CD14-positive monocyte (primary cell): ENCODE measurements at regions not wholly inside any gene's neighbourhood (a gene's known extent, or its start where the extent isn't known, plus 50 kb on each side); places are given as distances from the start of the nearest gene placed in this dataset.
A peak's percentile ranks its signal among the peaks of the same experiment; 100 is the strongest.
"Not testable (repeated sequence)": the region's sequence is repeated elsewhere in the genome, so short reads cannot be mapped to it uniquely, and the experiment has no call there.

ENCODE experiments used
- DNase-seq, 3 donors: peaks; one replicate each; pipeline ENCODE4 v3.0.0-alpha.2; 2011 to 2022
- H2AFZ ChIP-seq: 2 replicates; pipeline ENCODE4 v1.6.0; 2012; ENCODE audit warnings: mild to moderate bottlenecking, low read depth, low read length, inconsistent platforms; ENCODE audit not compliant: insufficient read depth, poor library complexity, severe bottlenecking
- H3K27ac ChIP-seq, 2 donors: 1 replicate in 1 of 2; 2 replicates in 1 of 2; pipeline ENCODE4 v1.5.1; 2012 to 2013; ENCODE audit warnings: low read length in 2 of 2, control low read depth in 1 of 2, inconsistent platforms in 1 of 2, low read depth in 1 of 2, mild to moderate bottlenecking in 1 of 2
- H3K27me3 ChIP-seq, 2 donors: one replicate each; pipeline versions ENCODE4 v1.6.0 to v1.6.1; 2011 to 2013; ENCODE audit warnings: low read length in 2 of 2; ENCODE audit not compliant: control insufficient read depth in 2 of 2, insufficient read depth in 2 of 2
- H3K36me3 ChIP-seq, 2 donors: replicated peaks in 1 of 2; 1 replicate in 1 of 2; 2 replicates in 1 of 2; pipeline versions ENCODE4 v1.5.1 to v1.6.1; 2012 to 2013; ENCODE audit warnings: low read length in 2 of 2, control low read depth in 1 of 2, inconsistent platforms in 1 of 2, mild to moderate bottlenecking in 1 of 2; ENCODE audit not compliant: insufficient read depth in 2 of 2, control insufficient read depth in 1 of 2
- H3K4me1 ChIP-seq, 2 donors: 1 replicate in 1 of 2; 2 replicates in 1 of 2; pipeline versions ENCODE4 v1.5.1 to v1.6.1; 2012 to 2013; ENCODE audit warnings: low read length in 2 of 2, control low read depth in 1 of 2, inconsistent platforms in 1 of 2, mild to moderate bottlenecking in 1 of 2, moderate library complexity in 1 of 2; ENCODE audit not compliant: insufficient read depth in 2 of 2, control insufficient read depth in 1 of 2
- H3K4me2 ChIP-seq: replicated peaks from 2 replicates; pipeline ENCODE3; 2012; ENCODE audit warnings: low read length, moderate library complexity, mild to moderate bottlenecking; ENCODE audit not compliant: poor library complexity, severe bottlenecking; ENCODE audit errors: extremely low read depth
- H3K4me3 ChIP-seq, 3 experiments: fragments of 200-600 bp in 1 of 3; sonication (generic) in 1 of 3; replicated peaks in 1 of 3; 1 replicate in 2 of 3; 2 replicates in 1 of 3; pipeline ENCODE4 v1.5.1; 2011 to 2013; ENCODE audit warnings: low read length in 3 of 3, mild to moderate bottlenecking in 3 of 3, control low read depth in 2 of 3, low read depth in 2 of 3, inconsistent platforms in 1 of 3, moderate library complexity in 1 of 3
- H3K79me2 ChIP-seq: 2 replicates; pipeline ENCODE4 v1.6.0; 2012; ENCODE audit warnings: mild to moderate bottlenecking, control low read depth, inconsistent platforms, low read length, moderate library complexity; ENCODE audit not compliant: insufficient read depth
- H3K9ac ChIP-seq: 2 replicates; pipeline ENCODE4 v1.6.0; 2017; ENCODE audit warnings: low read length, mild to moderate bottlenecking; ENCODE audit not compliant: insufficient read depth, poor library complexity, severe bottlenecking
- H3K9me3 ChIP-seq, 2 donors: replicated peaks in 1 of 2; 1 replicate in 1 of 2; 2 replicates in 1 of 2; pipeline versions ENCODE4 v1.5.1 to v1.6.1; 2012 to 2013; ENCODE audit warnings: low read length in 2 of 2, control low read depth in 1 of 2; ENCODE audit not compliant: control insufficient read depth in 1 of 2, insufficient read depth in 1 of 2
- H4K20me1 ChIP-seq: 2 replicates; pipeline ENCODE4 v1.6.0; 2012; ENCODE audit warnings: mild to moderate bottlenecking, low read length, control low read depth, moderate library complexity; ENCODE audit not compliant: insufficient read depth
- H3K27ac Mint-ChIP-seq, 7 donors: one replicate each; pipeline ENCODE4 v1.8.0; 2020; ENCODE audit warnings: mild to moderate bottlenecking in 7 of 7, mixed read lengths in 7 of 7, moderate library complexity in 6 of 7, inconsistent platforms in 2 of 7
- H3K27me3 Mint-ChIP-seq, 3 donors: one replicate each; pipeline ENCODE4 v1.8.0; 2021 to 2022; ENCODE audit warnings: low read depth in 3 of 3, mild to moderate bottlenecking in 3 of 3, mixed read lengths in 3 of 3, moderate library complexity in 3 of 3, inconsistent platforms in 1 of 3
- H3K36me3 Mint-ChIP-seq, 2 donors: one replicate each; pipeline ENCODE4 v1.8.0; 2020; ENCODE audit warnings: mixed read lengths in 2 of 2, inconsistent platforms in 1 of 2, mild to moderate bottlenecking in 1 of 2
- H3K4me1 Mint-ChIP-seq: one replicate; pipeline ENCODE4 v1.8.0; 2020; ENCODE audit warnings: mild to moderate bottlenecking, mixed read lengths
- H3K4me3 Mint-ChIP-seq, 2 donors: one replicate each; pipeline ENCODE4 v1.8.0; 2020; ENCODE audit warnings: mild to moderate bottlenecking in 2 of 2, mixed read lengths in 2 of 2, moderate library complexity in 1 of 2
- H3K9me3 Mint-ChIP-seq, 7 donors: one replicate each; pipeline ENCODE4 v1.8.0; 2020 to 2022; ENCODE audit warnings: mixed read lengths in 7 of 7, mild to moderate bottlenecking in 6 of 7, moderate library complexity in 6 of 7, inconsistent platforms in 2 of 7
- WGBS: methylation state at CpG from one replicate; pipeline ENCODE4 v1.1.5; 2013; ENCODE audit warnings: missing lambda C conversion rate; ENCODE audit not compliant: insufficient coverage; 5-methylcytosine and 5-hydroxymethylcytosine counted together
- intact Hi-C, 2 donors: fragments of 100-400 bp; cut with micrococcal nuclease; formaldehyde crosslinking; loops; one replicate each; pipeline versions ENCODE4 v1.15.0 to v1.15.1; 2023
- TF ChIP-seq, protein P1 (sequence below): fragments of 200-600 bp; IDR thresholded peaks from one replicate; pipeline ENCODE4 v1.8.0; 2022; ENCODE audit warnings: antibody characterized with exemption, mild to moderate bottlenecking

DNA sequence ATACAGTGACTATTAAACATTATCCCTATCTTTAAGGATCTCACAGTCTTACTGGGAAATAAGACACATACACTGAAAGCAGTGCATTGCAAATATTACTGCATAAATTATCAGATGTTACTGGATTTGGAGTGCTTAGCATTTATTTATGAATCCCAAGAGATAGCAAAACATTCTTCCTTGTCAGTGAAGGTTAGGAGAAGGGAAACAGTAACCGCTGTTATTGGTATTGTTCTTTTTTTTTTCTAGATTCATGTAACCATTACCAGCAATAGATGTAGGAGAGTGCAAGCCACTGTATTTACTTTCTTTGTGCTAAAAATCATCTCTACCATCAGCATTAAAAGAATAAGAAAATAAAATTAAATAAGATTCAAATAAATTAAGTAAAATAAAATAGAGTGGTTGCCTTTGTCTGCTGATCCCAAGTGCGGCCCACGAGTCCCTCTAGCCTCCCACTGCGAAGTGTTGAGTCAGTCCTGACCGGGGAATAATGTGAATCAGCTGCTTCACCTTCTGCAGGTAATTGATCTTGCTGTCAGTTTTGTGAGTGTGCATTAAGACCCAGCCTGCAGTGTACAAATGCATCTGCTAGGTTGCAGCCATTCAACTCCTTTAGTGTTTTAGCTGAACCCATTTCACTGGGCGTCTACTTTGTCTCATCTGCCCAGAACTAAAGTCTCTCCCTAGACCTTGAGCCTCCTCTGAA lies 1344.9 kb downstream of the GATA3 start:
- no peaks in the 10 kb centered on the region for H3K36me3 ChIP-seq
- H2AFZ ChIP-seq = no peak overlapping the region
- intact Hi-C loops = no loop called here
- H3K27ac ChIP-seq = no peak overlapping the region
- TF ChIP-seq, protein P1, sequence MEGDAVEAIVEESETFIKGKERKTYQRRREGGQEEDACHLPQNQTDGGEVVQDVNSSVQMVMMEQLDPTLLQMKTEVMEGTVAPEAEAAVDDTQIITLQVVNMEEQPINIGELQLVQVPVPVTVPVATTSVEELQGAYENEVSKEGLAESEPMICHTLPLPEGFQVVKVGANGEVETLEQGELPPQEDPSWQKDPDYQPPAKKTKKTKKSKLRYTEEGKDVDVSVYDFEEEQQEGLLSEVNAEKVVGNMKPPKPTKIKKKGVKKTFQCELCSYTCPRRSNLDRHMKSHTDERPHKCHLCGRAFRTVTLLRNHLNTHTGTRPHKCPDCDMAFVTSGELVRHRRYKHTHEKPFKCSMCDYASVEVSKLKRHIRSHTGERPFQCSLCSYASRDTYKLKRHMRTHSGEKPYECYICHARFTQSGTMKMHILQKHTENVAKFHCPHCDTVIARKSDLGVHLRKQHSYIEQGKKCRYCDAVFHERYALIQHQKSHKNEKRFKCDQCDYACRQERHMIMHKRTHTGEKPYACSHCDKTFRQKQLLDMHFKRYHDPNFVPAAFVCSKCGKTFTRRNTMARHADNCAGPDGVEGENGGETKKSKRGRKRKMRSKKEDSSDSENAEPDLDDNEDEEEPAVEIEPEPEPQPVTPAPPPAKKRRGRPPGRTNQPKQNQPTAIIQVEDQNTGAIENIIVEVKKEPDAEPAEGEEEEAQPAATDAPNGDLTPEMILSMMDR = no peak
- H3K4me3 Mint-ChIP-seq = no peak overlapping the region
- H3K4me2 ChIP-seq = no peak overlapping the region
- H3K27me3 ChIP-seq = no peaks in the 10 kb centered on the region
- WGBS = 97% methylated on average over 4 of the region's 6 CpGs
- no peaks in the 10 kb centered on the region for H3K9me3 ChIP-seq
- H4K20me1 ChIP-seq = no peaks in the 10 kb centered on the region
- no peak overlapping the region for H3K27ac Mint-ChIP-seq
- no peaks in the 10 kb centered on the region for H3K79me2 ChIP-seq
- no peak for DNase-seq
- no peaks in the 10 kb centered on the region for H3K4me1 ChIP-seq
- no peaks in the 10 kb centered on the region for H3K36me3 Mint-ChIP-seq
- H3K27me3 Mint-ChIP-seq = peaks cover 0 to 3% (median 1%) of the 10 kb centered on the region in 3 donors
- no peak overlapping the region for H3K4me3 ChIP-seq
- no peak overlapping the region for H3K9ac ChIP-seq
- no peaks in the 10 kb centered on the region for H3K4me1 Mint-ChIP-seq
- peaks cover 0 to 15% (median 0%) of the 10 kb centered on the region in 7 donors for H3K9me3 Mint-ChIP-seq

DNA sequence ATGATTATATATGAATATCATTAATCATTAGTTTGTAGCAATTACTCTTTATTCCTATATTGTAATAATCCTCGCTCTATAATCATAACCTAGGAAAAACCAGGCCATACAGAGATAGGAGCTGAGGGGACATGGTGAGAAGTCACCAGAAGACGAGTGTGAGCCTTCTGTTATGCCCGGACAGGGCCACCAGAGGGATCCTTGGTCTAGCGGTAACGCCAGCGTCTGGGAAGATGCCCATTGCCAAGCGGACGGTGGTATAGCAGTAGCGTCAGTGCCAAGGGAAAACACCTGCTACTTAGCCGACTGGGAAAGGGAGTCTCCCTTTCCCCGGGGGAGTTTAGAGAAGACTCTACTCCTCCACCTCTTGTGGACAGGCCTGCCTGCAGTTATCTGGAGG lies 1347.6 kb downstream of the GATA3 start:
- H3K4me1 ChIP-seq, H3K4me3 ChIP-seq, H3K79me2 ChIP-seq, H3K36me3 Mint-ChIP-seq, H2AFZ ChIP-seq, H3K27ac ChIP-seq, H3K9me3 ChIP-seq, H3K36me3 ChIP-seq, intact Hi-C loops, H3K4me2 ChIP-seq, H3K9ac ChIP-seq, H3K27me3 Mint-ChIP-seq, H3K4me3 Mint-ChIP-seq, H4K20me1 ChIP-seq, DNase-seq, H3K27me3 ChIP-seq, H3K27ac Mint-ChIP-seq, H3K4me1 Mint-ChIP-seq: not testable (repeated sequence)
- 98% methylated on average over 9 of the region's 11 CpGs for WGBS
- H3K9me3 Mint-ChIP-seq = peaks cover 3 to 21% (median 9%) of the 10 kb centered on the region in 7 donors

- H3K9ac ChIP-seq, H3K4me3 Mint-ChIP-seq, H3K4me1 Mint-ChIP-seq, H4K20me1 ChIP-seq, H3K4me3 ChIP-seq, H3K27ac Mint-ChIP-seq, H3K4me2 ChIP-seq, DNase-seq, H3K27me3 Mint-ChIP-seq, H3K36me3 ChIP-seq, intact Hi-C loops, H3K4me1 ChIP-seq, H3K27me3 ChIP-seq, H3K79me2 ChIP-seq, H3K27ac ChIP-seq, H2AFZ ChIP-seq, H3K9me3 ChIP-seq, H3K36me3 Mint-ChIP-seq: not testable (repeated sequence)
- H3K9me3 Mint-ChIP-seq = peaks cover 5 to 24% (median 10%) of the 10 kb centered on the region in 7 donors
- WGBS = 100% methylated on average over 2 of the region's 9 CpGs
These were observed 1348.2 kb downstream of the GATA3 start for GRCh38 chr10:9402507-9403195.

GRCh38 chr10:9407201-9407600 lies 1352.7 kb downstream of the GATA3 start:
- WGBS = 97% methylated on average over 29 of the region's 29 CpGs

More at GRCh38 chr10:9407201-9407600, 1352.7 kb downstream of the GATA3 start:
- H3K4me3 Mint-ChIP-seq, intact Hi-C loops, H3K4me1 ChIP-seq, DNase-seq, H3K36me3 ChIP-seq, H3K4me3 ChIP-seq, H3K79me2 ChIP-seq, H3K27ac ChIP-seq, H3K4me2 ChIP-seq, H3K4me1 Mint-ChIP-seq, H3K9ac ChIP-seq, H3K27me3 Mint-ChIP-seq, H3K36me3 Mint-ChIP-seq, H2AFZ ChIP-seq, H4K20me1 ChIP-seq, H3K27me3 ChIP-seq: not testable (repeated sequence)
- peaks cover 12 to 22% of the 10 kb centered on the region in 2 donors for H3K9me3 ChIP-seq
- Mint-ChIP-seq H3K9me3 (peaks cover 10 to 25% (median 20%) of the 10 kb centered on the region in 7 donors), H3K27ac (peak overlapping the region in 1 of 7 donors; percentile 48)
